IMR-90 (cell line): ENCODE measurements at regions not wholly inside any gene's neighbourhood (a gene's known extent, or its start where the extent isn't known, plus 50 kb on each side); places are given as distances from the start of the nearest gene placed in this dataset.

Experiments
- ATAC-seq: fragments of 200-7000 bp; cut with Tn5 transposase; 2 replicates; pipeline ENCODE4 v1.9.1; 2020; ENCODE audit warnings: low read depth, mild to moderate bottlenecking, moderate library complexity
- BruUV-seq: library from RNA; stranded (reverse); fragments of 400-500 nt; replicated peaks from 2 replicates; lab custom pipeline; 2021; lab: Mats Ljungman, UMichigan
- CTCF ChIA-PET: fragments of 300-600 bp; formaldehyde crosslinking; extraction: SDS; loops from one replicate; lab custom pipeline; 2021; ENCODE audit warnings: antibody characterized with exemption; lab: Yijun Ruan, JAX
- POLR2A ChIA-PET: fragments of 300-600 bp; sonication (Branson Sonifier 250); formaldehyde crosslinking; loops from one replicate; lab custom pipeline; 2022; ENCODE audit warnings: antibody characterized with exemption; ENCODE audit not compliant: unreplicated experiment; lab: Charles Lee
- DNase-seq: peaks from one replicate; pipeline ENCODE4 v3.0.0; 2013
- H2AFZ ChIP-seq: replicated peaks from 2 replicates; pipeline ENCODE3; 2013; ENCODE audit warnings: low read length, mild to moderate bottlenecking; ENCODE audit not compliant: poor library complexity
- H2AK5ac ChIP-seq: 2 replicates; pipeline ENCODE4 v1.6.1; 2013; ENCODE audit warnings: low read depth, low read length, inconsistent platforms
- H2AK9ac ChIP-seq: replicated peaks from 2 replicates; pipeline ENCODE3; 2013; ENCODE audit warnings: mild to moderate bottlenecking, low read depth, low read length, moderate library complexity; ENCODE audit not compliant: poor library complexity
- H2BK120ac ChIP-seq: 2 replicates; pipeline ENCODE4 v1.6.1; 2013; ENCODE audit warnings: low read depth, low read length, inconsistent platforms
- H2BK15ac ChIP-seq: 3 replicates; pipeline ENCODE4 v1.6.1; 2013; ENCODE audit warnings: low read depth, low read length, inconsistent platforms
- H2BK20ac ChIP-seq: 2 replicates; pipeline ENCODE4 v1.6.1; 2013; ENCODE audit warnings: low read depth, mild to moderate bottlenecking, inconsistent platforms, low read length, moderate library complexity
- H2BK5ac ChIP-seq: 2 replicates; pipeline ENCODE4 v1.6.1; 2013; ENCODE audit warnings: mild to moderate bottlenecking, low read depth, low read length, inconsistent platforms; ENCODE audit not compliant: poor library complexity, severe bottlenecking
- H3K14ac ChIP-seq: replicated peaks from 2 replicates; pipeline ENCODE4 v1.6.1; 2013; ENCODE audit warnings: low read depth, low read length, inconsistent platforms
- H3K18ac ChIP-seq: 2 replicates; pipeline ENCODE4 v1.6.1; 2013; ENCODE audit warnings: low read depth, low read length, control low read depth
- H3K23ac ChIP-seq: 2 replicates; pipeline ENCODE4 v1.6.1; 2013; ENCODE audit warnings: low read depth, low read length, inconsistent platforms
- H3K27ac ChIP-seq: 2 replicates; pipeline ENCODE4 v1.5.1; 2013; ENCODE audit warnings: mild to moderate bottlenecking, control low read depth, low read length; ENCODE audit not compliant: insufficient read depth
- H3K27me3 ChIP-seq: 2 replicates; pipeline ENCODE4 v1.6.1; 2013; ENCODE audit warnings: low read length; ENCODE audit not compliant: control insufficient read depth, insufficient read depth
- H3K36me3 ChIP-seq: 2 replicates; pipeline ENCODE4 v1.6.1; 2013; ENCODE audit warnings: low read length, mixed read lengths; ENCODE audit not compliant: control insufficient read depth, insufficient read depth
- H3K4ac ChIP-seq: 2 replicates; pipeline ENCODE4 v1.6.1; 2013; ENCODE audit warnings: low read depth, low read length, inconsistent platforms
- H3K4me1 ChIP-seq: 2 replicates; pipeline ENCODE4 v1.6.1; 2013; ENCODE audit warnings: low read length, mixed read lengths; ENCODE audit not compliant: control insufficient read depth, insufficient read depth
- H3K4me2 ChIP-seq: 2 replicates; pipeline ENCODE4 v1.6.1; 2013; ENCODE audit warnings: low read depth, mild to moderate bottlenecking, control low read depth, low read length, moderate library complexity
- H3K4me3 ChIP-seq: 2 replicates; pipeline ENCODE4 v1.5.1; 2013; ENCODE audit warnings: low read depth, mild to moderate bottlenecking, control low read depth, low read length, moderate library complexity; ENCODE audit not compliant: insufficient read depth
- H3K56ac ChIP-seq: 2 replicates; pipeline ENCODE4 v1.6.1; 2013; ENCODE audit warnings: low read length, inconsistent platforms; ENCODE audit not compliant: insufficient read depth; ENCODE audit errors: extremely low read depth
- H3K79me1 ChIP-seq, 2 experiments: 2 replicates each; pipeline ENCODE4 v1.6.1; 2013; ENCODE audit warnings: low read length in 2 of 2, inconsistent platforms in 1 of 2, low read depth in 1 of 2
- H3K9ac ChIP-seq: 2 replicates; pipeline ENCODE4 v1.6.1; 2013; ENCODE audit warnings: low read depth, low read length, control low read depth
- H3K9me1 ChIP-seq: 2 replicates; pipeline ENCODE4 v1.6.1; 2013; ENCODE audit warnings: low read length, inconsistent platforms; ENCODE audit not compliant: insufficient read depth
- H3K9me3 ChIP-seq: 2 replicates; pipeline ENCODE4 v1.6.1; 2013; ENCODE audit warnings: low read length; ENCODE audit not compliant: control insufficient read depth, insufficient read depth
- H4K20me1 ChIP-seq: 2 replicates; pipeline ENCODE4 v1.6.1; 2013; ENCODE audit warnings: low read length, inconsistent platforms; ENCODE audit not compliant: insufficient read depth
- H4K5ac ChIP-seq: 2 replicates; pipeline ENCODE4 v1.6.1; 2013; ENCODE audit warnings: mild to moderate bottlenecking, low read depth, low read length, control low read depth
- H4K8ac ChIP-seq, 2 experiments: 2 replicates each; pipeline ENCODE4 v1.6.1; 2013; ENCODE audit warnings: low read depth in 2 of 2, low read length in 2 of 2, control low read depth in 1 of 2, inconsistent platforms in 1 of 2
- H4K91ac ChIP-seq: 2 replicates; pipeline ENCODE4 v1.6.1; 2013; ENCODE audit warnings: low read depth, low read length, inconsistent platforms; ENCODE audit not compliant: insufficient read depth
- CHD1 ChIP-seq: IDR thresholded peaks from 2 replicates; pipeline ENCODE4 v1.6.1; 2012; ENCODE audit warnings: low read depth, low read length, improper control_type of control experiment
- CTCF ChIP-seq: conservative IDR thresholded peaks from 2 replicates; pipeline ENCODE4 v1.5.1; 2012; ENCODE audit warnings: mild to moderate bottlenecking, low read depth, low read length, improper control_type of control experiment
- MAZ ChIP-seq: IDR thresholded peaks from 2 replicates; pipeline ENCODE4 v1.6.1; 2012; ENCODE audit warnings: low read depth, mild to moderate bottlenecking, low read length, improper control_type of control experiment, moderate library complexity, borderline replicate concordance
- MXI1 ChIP-seq: IDR thresholded peaks from 2 replicates; pipeline ENCODE4 v1.6.1; 2012; ENCODE audit warnings: low read depth, mild to moderate bottlenecking, low read length, moderate library complexity, borderline replicate concordance
- NFE2L2 ChIP-seq: fragments of 150-350 bp; IDR thresholded peaks from 2 replicates; pipeline ENCODE4 v1.6.1; 2016; ENCODE audit warnings: low read depth, mild to moderate bottlenecking, low read length
- RAD21 ChIP-seq: IDR thresholded peaks from 2 replicates; pipeline ENCODE4 v1.6.1; 2012; ENCODE audit warnings: low read length, improper control_type of control experiment
- RCOR1 ChIP-seq: IDR thresholded peaks from 2 replicates; pipeline ENCODE4 v1.6.1; 2012; ENCODE audit warnings: mild to moderate bottlenecking, low read length, improper control_type of control experiment; ENCODE audit not compliant: insufficient replicate concordance
- RFX5 ChIP-seq: IDR thresholded peaks from 2 replicates; pipeline ENCODE4 v1.8.0; 2012; ENCODE audit warnings: low read depth, mild to moderate bottlenecking, low read length, moderate library complexity
- WGBS, 2 experiments: methylation state at CpG; one replicate each; pipeline versions ENCODE4 v1.1.5 to v1.1.7; 2013; ENCODE audit warnings: missing lambda C conversion rate in 2 of 2; ENCODE audit not compliant: insufficient read length in 1 of 2; ENCODE audit errors: extremely low coverage in 2 of 2; 5-methylcytosine and 5-hydroxymethylcytosine counted together
- dilution Hi-C: fragments of 300-500 bp; cut with HindIII; formaldehyde crosslinking; loops from one replicate; pipeline ENCODE4 v1.14.3; 2018; ENCODE audit warnings: low sequenced_read_pairs; ENCODE audit not compliant: unreplicated experiment
- in situ Hi-C: fragments of 300-500 bp; cut with MboI; formaldehyde crosslinking; loops from 3 replicates; pipeline ENCODE4 v1.14.3; 2019; ENCODE audit warnings: low sequenced_read_pairs, inconsistent platforms, mixed read lengths
- intact Hi-C: fragments of 100-400 bp; cut with micrococcal nuclease; formaldehyde crosslinking; loops from 2 replicates; pipeline ENCODE4 v1.10.0; 2022
- TF ChIP-seq, protein P1 (sequence below): fragments of 150-350 bp; IDR thresholded peaks from 2 replicates; pipeline ENCODE4 v1.6.1; 2016; ENCODE audit warnings: low read depth, mild to moderate bottlenecking, low read length, moderate library complexity, borderline replicate concordance
- TF ChIP-seq, protein P2 (sequence below): fragments of 150-350 bp; IDR thresholded peaks from 2 replicates; pipeline ENCODE4 v1.6.1; 2017; ENCODE audit warnings: mild to moderate bottlenecking, antibody characterized with exemption, low read length, low read depth

DNA sequence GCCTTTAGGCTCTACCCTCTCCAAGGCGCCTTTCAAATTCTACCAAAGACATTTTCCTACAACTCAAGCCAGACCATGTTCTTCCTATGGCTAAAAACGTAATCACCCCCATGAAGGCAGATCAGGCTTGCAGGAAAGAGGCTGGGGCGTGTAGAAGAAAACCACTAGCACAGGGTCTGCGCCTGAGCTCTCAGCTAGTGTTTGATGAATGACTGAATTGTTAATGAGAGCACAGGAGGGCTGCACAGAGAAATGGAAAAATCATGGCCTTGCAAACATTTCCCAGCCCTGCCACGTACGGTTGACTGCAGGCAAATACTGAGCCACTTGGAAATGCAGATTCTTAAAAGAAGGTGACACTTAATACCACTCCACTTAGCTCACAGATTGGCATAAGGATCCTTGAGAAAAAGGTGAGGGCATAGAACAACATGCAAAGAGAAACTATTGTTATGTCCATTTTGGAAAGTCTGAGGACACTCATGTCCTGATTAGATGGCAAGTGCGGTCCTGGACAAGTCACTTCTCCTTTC is 148.6 kb downstream of the NXPE2 start:
- Histone ChIP-seq H4K8ac (no peak overlapping the region), H4K5ac (no peak overlapping the region), H2AFZ (no peak overlapping the region), H3K56ac (no peak overlapping the region), H3K4me1 (no peaks in the 10 kb centered on the region), H2AK9ac (no peak overlapping the region), H2BK15ac (no peak overlapping the region), H3K27me3 (no peaks in the 10 kb centered on the region), H3K14ac (no peak overlapping the region), H3K4ac (no peak overlapping the region), H3K23ac (no peak overlapping the region), H2BK5ac (no peak overlapping the region), H3K79me1 (no peaks in the 10 kb centered on the region), H2AK5ac (no peak overlapping the region), H4K20me1 (no peaks in the 10 kb centered on the region), H3K36me3 (no peaks in the 10 kb centered on the region), H2BK20ac (no peak overlapping the region), H3K4me2 (no peak overlapping the region), H3K9me3 (peaks cover 5% of the 10 kb centered on the region), H3K4me3 (no peak overlapping the region), H2BK120ac (no peak overlapping the region), H3K9ac (no peak overlapping the region), H3K27ac (no peak overlapping the region), H4K91ac (no peak overlapping the region), H3K9me1 (no peaks in the 10 kb centered on the region), H3K18ac (no peak overlapping the region)
- WGBS, 2 experiments, result no CpG with 5 or more reads among the region's 7 CpGs
- no peak for TF ChIP-seq RFX5
- no peak for TF ChIP-seq MXI1
- no peak for TF ChIP-seq CHD1
- TF ChIP-seq, protein P1, sequence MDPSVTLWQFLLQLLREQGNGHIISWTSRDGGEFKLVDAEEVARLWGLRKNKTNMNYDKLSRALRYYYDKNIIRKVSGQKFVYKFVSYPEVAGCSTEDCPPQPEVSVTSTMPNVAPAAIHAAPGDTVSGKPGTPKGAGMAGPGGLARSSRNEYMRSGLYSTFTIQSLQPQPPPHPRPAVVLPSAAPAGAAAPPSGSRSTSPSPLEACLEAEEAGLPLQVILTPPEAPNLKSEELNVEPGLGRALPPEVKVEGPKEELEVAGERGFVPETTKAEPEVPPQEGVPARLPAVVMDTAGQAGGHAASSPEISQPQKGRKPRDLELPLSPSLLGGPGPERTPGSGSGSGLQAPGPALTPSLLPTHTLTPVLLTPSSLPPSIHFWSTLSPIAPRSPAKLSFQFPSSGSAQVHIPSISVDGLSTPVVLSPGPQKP, result no peak
- no peak for TF ChIP-seq CTCF
- no peak for TF ChIP-seq NFE2L2
- TF ChIP-seq MAZ, result no peak
- TF ChIP-seq RAD21, result no peak
- TF ChIP-seq, protein P2, sequence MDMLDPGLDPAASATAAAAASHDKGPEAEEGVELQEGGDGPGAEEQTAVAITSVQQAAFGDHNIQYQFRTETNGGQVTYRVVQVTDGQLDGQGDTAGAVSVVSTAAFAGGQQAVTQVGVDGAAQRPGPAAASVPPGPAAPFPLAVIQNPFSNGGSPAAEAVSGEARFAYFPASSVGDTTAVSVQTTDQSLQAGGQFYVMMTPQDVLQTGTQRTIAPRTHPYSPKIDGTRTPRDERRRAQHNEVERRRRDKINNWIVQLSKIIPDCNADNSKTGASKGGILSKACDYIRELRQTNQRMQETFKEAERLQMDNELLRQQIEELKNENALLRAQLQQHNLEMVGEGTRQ, result no peak
- no peak for TF ChIP-seq RCOR1
- no peak for DNase-seq
- POLR2A ChIA-PET, result no interaction called here
- BruUV-seq, result no TSS peak
- ATAC-seq, result no peak
- intact Hi-C loops, result no loop called here
- in situ Hi-C loops, result no loop called here
- dilution Hi-C loops, result no loop called here
- CTCF ChIA-PET, result no interaction called here
